ENCODE measurements at regions not wholly inside any gene's neighbourhood (a gene's known extent, or its start where the extent isn't known, plus 50 kb on each side); places are given as distances from the start of the nearest gene placed in this dataset.

- no peak for DNase-seq (ENCODE audit: low spot score)
Measured at GRCh38 chr6:137690034-137690433, 177.0 kb upstream of the TNFAIP3 start.

GRCh38 chr6:137690721-137691120, 176.3 kb upstream of the TNFAIP3 start:
- DNase-seq (ENCODE audit: low spot score) = no peak

- no peak for DNase-seq (ENCODE audit: low spot score)
Measured at GRCh38 chr6:137692308-137692707, 174.8 kb upstream of the TNFAIP3 start.

- DNase-seq (ENCODE audit: low spot score) = no peak
Measured at GRCh38 chr6:137692806-137693205, 174.3 kb upstream of the TNFAIP3 start.

- DNase-seq (ENCODE audit: low spot score) = no peak
Measured at GRCh38 chr6:137693711-137694110, 173.3 kb upstream of the TNFAIP3 start.

GRCh38 chr6:137696765-137697164, 170.3 kb upstream of the TNFAIP3 start:
- DNase-seq (ENCODE audit: low spot score) = no peak

GRCh38 chr6:137697267-137697938, 169.7 kb upstream of the TNFAIP3 start:
- no peak for DNase-seq (ENCODE audit: low spot score)

- no peak for DNase-seq (ENCODE audit: low spot score)
Measured at GRCh38 chr6:137698636-137699030, 168.4 kb upstream of the TNFAIP3 start.

GRCh38 chr6:137699031-137699683, 167.9 kb upstream of the TNFAIP3 start:
- no peak for DNase-seq (ENCODE audit: low spot score)

GRCh38 chr6:137700161-137700560, 166.9 kb upstream of the TNFAIP3 start:
- no peak for DNase-seq (ENCODE audit: low spot score)

GRCh38 chr6:137700751-137701477, 166.1 kb upstream of the TNFAIP3 start:
- no peak for DNase-seq (ENCODE audit: low spot score)

- no peak for DNase-seq (ENCODE audit: low spot score)
Measured at GRCh38 chr6:137701942-137702341, 165.1 kb upstream of the TNFAIP3 start.

GRCh38 chr6:137702791-137703424, 164.2 kb upstream of the TNFAIP3 start:
- DNase-seq (ENCODE audit: low spot score) = no peak

GRCh38 chr6:137704802-137705159, 162.3 kb upstream of the TNFAIP3 start:
- no peak for DNase-seq (ENCODE audit: low spot score)

- peak; percentile 63 for DNase-seq (ENCODE audit: low spot score)
Measured at GRCh38 chr6:137705160-137706082, 161.6 kb upstream of the TNFAIP3 start.

GRCh38 chr6:137706083-137706750, 160.8 kb upstream of the TNFAIP3 start:
- no peak for DNase-seq (ENCODE audit: low spot score)

- DNase-seq (ENCODE audit: low spot score) = no peak
Measured at GRCh38 chr6:137707038-137707589, 159.9 kb upstream of the TNFAIP3 start.

- DNase-seq (ENCODE audit: low spot score) = peak; percentile 57
Measured at GRCh38 chr6:137707590-137708360, 159.3 kb upstream of the TNFAIP3 start.

- DNase-seq (ENCODE audit: low spot score) = no peak
Measured at GRCh38 chr6:137708481-137708880, 158.6 kb upstream of the TNFAIP3 start.
